Thoracic aorta (tissue), 2 donors: ENCODE measurements at regions not wholly inside any gene's neighbourhood (a gene's known extent, or its start where the extent isn't known, plus 50 kb on each side); places are given as distances from the start of the nearest gene placed in this dataset.

Source experiments
- ATAC-seq: fragments of 150-250 bp; one replicate; pipeline ENCODE4 v1.8.0; 2017; ENCODE audit warnings: low read depth; ENCODE audit not compliant: insufficient number of reproducible peaks, low FRiP score
- DNase-seq: peaks from one replicate; pipeline ENCODE4 v3.0.0-alpha.2; 2020; ENCODE audit warnings: low spot score
- H3K27ac ChIP-seq, 2 donors: fragments of 200-600 bp; sonication (generic); 1 replicate in 1 of 2; 2 replicates in 1 of 2; pipeline ENCODE4 v1.5.1; 2016; ENCODE audit warnings: mild to moderate bottlenecking in 2 of 2, moderate library complexity in 2 of 2
- H3K27me3 ChIP-seq: fragments of 200-600 bp; sonication (generic); replicated peaks from 2 replicates; pipeline ENCODE4 v1.6.0; 2016; ENCODE audit warnings: mild to moderate bottlenecking; ENCODE audit not compliant: insufficient read depth
- H3K36me3 ChIP-seq: fragments of 200-600 bp; sonication (generic); one replicate; pipeline ENCODE4 v1.5.1; 2016
- H3K4me1 ChIP-seq, 2 donors: fragments of 200-600 bp; sonication (generic); 1 replicate in 1 of 2; 2 replicates in 1 of 2; pipeline versions ENCODE4 v1.5.1 to v1.6.0; 2016; ENCODE audit warnings: low read depth in 2 of 2, mild to moderate bottlenecking in 1 of 2; ENCODE audit not compliant: control insufficient read depth in 1 of 2
- H3K4me3 ChIP-seq: fragments of 200-600 bp; sonication (generic); 2 replicates; pipeline ENCODE4 v1.5.1; 2016; ENCODE audit warnings: mild to moderate bottlenecking
- H3K9me3 ChIP-seq: fragments of 200-600 bp; sonication (generic); 2 replicates; pipeline ENCODE4 v1.5.1; 2016
- CTCF ChIP-seq: fragments of 200-600 bp; sonication (generic); IDR thresholded peaks from one replicate; pipeline ENCODE4 v1.5.1; 2019; ENCODE audit warnings: antibody characterized with exemption

GRCh38 chr2:21451403-21451802 lies 327.6 kb downstream of the TDRD15 start:
- no peak overlapping the region for H3K4me3 ChIP-seq
- TF ChIP-seq CTCF, result no peak
- DNase-seq (no peak), ATAC-seq (no peak)
- no peak overlapping the region for H3K27ac ChIP-seq
- H3K4me1 ChIP-seq, result peaks cover 8 to 16% of the 10 kb centered on the region in 2 donors
- H3K36me3 ChIP-seq, result no peaks in the 10 kb centered on the region
- H3K9me3 ChIP-seq, result no peaks in the 10 kb centered on the region
- no peaks in the 10 kb centered on the region for H3K27me3 ChIP-seq

- Histone ChIP-seq H3K9me3 (no peaks in the 10 kb centered on the region), H3K4me1 (peaks cover 8 to 16% of the 10 kb centered on the region in 2 donors), H3K27ac (no peak overlapping the region), H3K27me3 (no peaks in the 10 kb centered on the region), H3K36me3 (no peaks in the 10 kb centered on the region), H3K4me3 (no peak overlapping the region)
- ATAC-seq, result no peak
- DNase-seq, result no peak
- TF ChIP-seq CTCF, result no peak
These were observed 328.5 kb downstream of the TDRD15 start for GRCh38 chr2:21452263-21452662.

GRCh38 chr2:21452678-21453077 lies 328.9 kb downstream of the TDRD15 start:
- H3K27ac ChIP-seq, result no peak overlapping the region
- no peak for TF ChIP-seq CTCF
- no peak for DNase-seq
- H3K9me3 ChIP-seq, result no peaks in the 10 kb centered on the region
- H3K4me1 ChIP-seq, result peaks cover 8 to 16% of the 10 kb centered on the region in 2 donors
- no peaks in the 10 kb centered on the region for H3K36me3 ChIP-seq
- no peaks in the 10 kb centered on the region for H3K27me3 ChIP-seq
- H3K4me3 ChIP-seq, result no peak overlapping the region
- ATAC-seq, result no peak

- H3K27me3 ChIP-seq, result no peaks in the 10 kb centered on the region
- DNase-seq, result no peak
- peak overlapping the region; percentile 35 for H3K4me3 ChIP-seq
- no peak for ATAC-seq
- peak overlapping the region; percentile 47 to 53 for H3K27ac ChIP-seq
- H3K4me1 ChIP-seq, result peaks cover 8 to 16% of the 10 kb centered on the region in 2 donors
- no peaks in the 10 kb centered on the region for H3K36me3 ChIP-seq
- H3K9me3 ChIP-seq, result no peaks in the 10 kb centered on the region
- TF ChIP-seq CTCF, result no peak
These were observed 330.1 kb downstream of the TDRD15 start for GRCh38 chr2:21453723-21454450.

GRCh38 chr2:21454839-21455238 lies 331.1 kb downstream of the TDRD15 start:
- Histone ChIP-seq H3K9me3 (no peaks in the 10 kb centered on the region), H3K4me3 (no peak overlapping the region), H3K36me3 (no peaks in the 10 kb centered on the region), H3K4me1 (peaks cover 8 to 16% of the 10 kb centered on the region in 2 donors), H3K27me3 (no peaks in the 10 kb centered on the region), H3K27ac (no peak overlapping the region)
- ATAC-seq, result no peak
- DNase-seq, result no peak
- no peak for TF ChIP-seq CTCF
